Endodermal cell (in vitro differentiated cells): ENCODE measurements at regions not wholly inside any gene's neighbourhood (a gene's known extent, or its start where the extent isn't known, plus 50 kb on each side); places are given as distances from the start of the nearest gene placed in this dataset.

ENCODE experiments used
- DNase-seq: peaks from one replicate; pipeline ENCODE4 v3.0.0-alpha.2; 2017
- H3K27ac ChIP-seq: 2 replicates; pipeline ENCODE4 v1.5.1; 2013; ENCODE audit warnings: mild to moderate bottlenecking, low read depth, low read length, moderate library complexity
- H3K27me3 ChIP-seq: 2 replicates; pipeline ENCODE4 v1.6.1; 2013; ENCODE audit warnings: mild to moderate bottlenecking, low read length, moderate library complexity; ENCODE audit not compliant: insufficient read depth, control insufficient read depth, poor library complexity, severe bottlenecking
- H3K36me3 ChIP-seq: 2 replicates; pipeline ENCODE4 v1.7.0; 2013; ENCODE audit warnings: mild to moderate bottlenecking, low read length, moderate library complexity; ENCODE audit not compliant: control insufficient read depth, insufficient read depth
- H3K4me1 ChIP-seq: one replicate; pipeline ENCODE4 v1.7.0; 2013; ENCODE audit warnings: low read length; ENCODE audit not compliant: control insufficient read depth, insufficient read depth
- H3K4me3 ChIP-seq: 2 replicates; pipeline ENCODE4 v1.5.1; 2013; ENCODE audit warnings: mild to moderate bottlenecking, low read length, moderate library complexity
- H3K9ac ChIP-seq: 2 replicates; pipeline ENCODE4 v1.6.1; 2013; ENCODE audit warnings: mild to moderate bottlenecking, low read length, moderate library complexity; ENCODE audit not compliant: poor library complexity, severe bottlenecking; ENCODE audit errors: extremely low read depth
- H3K9me3 ChIP-seq: 2 replicates; pipeline ENCODE4 v1.6.1; 2013; ENCODE audit warnings: mild to moderate bottlenecking, low read length, moderate library complexity; ENCODE audit not compliant: control insufficient read depth
- H3K27ac Mint-ChIP-seq: 2 replicates; pipeline ENCODE4 v1.8.0; 2020; ENCODE audit warnings: mixed read lengths
- H3K27me3 Mint-ChIP-seq: 2 replicates; pipeline ENCODE4 v1.8.0; 2021; ENCODE audit warnings: mild to moderate bottlenecking, mixed read lengths; ENCODE audit not compliant: insufficient read depth
- H3K36me3 Mint-ChIP-seq: 2 replicates; pipeline ENCODE4 v1.8.0; 2020; ENCODE audit warnings: low read depth, mixed read lengths
- H3K4me1 Mint-ChIP-seq: 2 replicates; pipeline ENCODE4 v1.8.0; 2020; ENCODE audit warnings: mixed read lengths
- H3K4me3 Mint-ChIP-seq: 2 replicates; pipeline ENCODE4 v1.8.0; 2020; ENCODE audit warnings: mild to moderate bottlenecking, moderate library complexity, mixed read lengths
- H3K9me3 Mint-ChIP-seq: 2 replicates; pipeline ENCODE4 v1.8.0; 2020; ENCODE audit warnings: mild to moderate bottlenecking, mixed read lengths
- CTCF ChIP-seq: fragments of 200-600 bp; sonication (generic); conservative IDR thresholded peaks from 2 replicates; pipeline ENCODE4 v1.5.0; 2021; ENCODE audit warnings: antibody characterized with exemption, mild to moderate bottlenecking
- WGBS, 2 experiments: methylation state at CpG; one replicate each; pipeline versions ENCODE4 v1.1.5 to v1.1.7; 2013; ENCODE audit warnings: missing lambda C conversion rate in 2 of 2, mixed read lengths in 1 of 2; ENCODE audit not compliant: insufficient coverage in 1 of 2, insufficient read length in 1 of 2; 5-methylcytosine and 5-hydroxymethylcytosine counted together

GRCh38 chr13:40317980-40318327, 348.5 kb downstream of the FOXO1 start:
- Histone ChIP-seq H3K9ac (no peak overlapping the region), H3K27me3 (no peaks in the 10 kb centered on the region), H3K4me1 (peaks cover 2% of the 10 kb centered on the region), H3K9me3 (no peaks in the 10 kb centered on the region), H3K27ac (no peak overlapping the region), H3K36me3 (no peaks in the 10 kb centered on the region), H3K4me3 (no peak overlapping the region)
- peaks cover 1% of the 10 kb centered on the region for H3K27me3 Mint-ChIP-seq
- peaks cover 15% of the 10 kb centered on the region for H3K4me1 Mint-ChIP-seq
- 94 to 99% methylated on average over 2 of the region's 2 CpGs for WGBS, 2 experiments
- no peak for TF ChIP-seq CTCF
- H3K4me3 Mint-ChIP-seq: no peak overlapping the region
- peaks cover 4% of the 10 kb centered on the region for H3K9me3 Mint-ChIP-seq
- H3K36me3 Mint-ChIP-seq: no peaks in the 10 kb centered on the region
- H3K27ac Mint-ChIP-seq: peak overlapping the region; percentile 71
- no peak for DNase-seq

- H3K27ac Mint-ChIP-seq: peak overlapping the region; percentile 71
- H3K27me3 ChIP-seq: no peaks in the 10 kb centered on the region
- no peak overlapping the region for H3K4me3 Mint-ChIP-seq
- no peak overlapping the region for H3K27ac ChIP-seq
- peaks cover 2% of the 10 kb centered on the region for H3K4me1 ChIP-seq
- H3K36me3 Mint-ChIP-seq: peaks cover 3% of the 10 kb centered on the region
- H3K27me3 Mint-ChIP-seq: peaks cover 1% of the 10 kb centered on the region
- no peaks in the 10 kb centered on the region for H3K9me3 ChIP-seq
- no peak overlapping the region for H3K4me3 ChIP-seq
- DNase-seq: no peak
- H3K9ac ChIP-seq: no peak overlapping the region
- H3K9me3 Mint-ChIP-seq: peaks cover 8% of the 10 kb centered on the region
- WGBS, 2 experiments: 89% methylated on average over 2 of the region's 2 CpGs
- peaks cover 15% of the 10 kb centered on the region for H3K4me1 Mint-ChIP-seq
- H3K36me3 ChIP-seq: no peaks in the 10 kb centered on the region
- TF ChIP-seq CTCF: no peak
These were observed 348.1 kb downstream of the FOXO1 start for GRCh38 chr13:40318366-40318765.

- no peak overlapping the region for H3K4me3 Mint-ChIP-seq
- H3K4me1 Mint-ChIP-seq: peaks cover 11% of the 10 kb centered on the region
- Histone ChIP-seq H3K9ac (no peak overlapping the region), H3K27ac (no peak overlapping the region), H3K4me1 (peaks cover 2% of the 10 kb centered on the region), H3K9me3 (peaks cover 9% of the 10 kb centered on the region), H3K4me3 (no peak overlapping the region), H3K36me3 (no peaks in the 10 kb centered on the region), H3K27me3 (no peaks in the 10 kb centered on the region)
- peaks cover 22% of the 10 kb centered on the region for H3K9me3 Mint-ChIP-seq
- DNase-seq: no peak
- 76 to 80% methylated on average over 3 of the region's 3 CpGs for WGBS, 2 experiments
- H3K27me3 Mint-ChIP-seq: peaks cover 1% of the 10 kb centered on the region
- TF ChIP-seq CTCF: no peak
- H3K27ac Mint-ChIP-seq: no peak overlapping the region
- H3K36me3 Mint-ChIP-seq: peaks cover 3% of the 10 kb centered on the region
These were observed 346.5 kb downstream of the FOXO1 start for GRCh38 chr13:40319699-40320579.
